CD8-positive, alpha-beta memory T cell (primary cell): ENCODE measurements at regions not wholly inside any gene's neighbourhood (a gene's known extent, or its start where the extent isn't known, plus 50 kb on each side); places are given as distances from the start of the nearest gene placed in this dataset.

Source experiments
- CTCF ChIA-PET: fragments of 350-600 bp; sonication (Branson Sonifier 250); formaldehyde crosslinking; loops from one replicate; lab custom pipeline; 2021; ENCODE audit warnings: antibody characterized with exemption; lab: Charles Lee
- POLR2A ChIA-PET: fragments of 350-600 bp; sonication (Branson Sonifier 250); formaldehyde crosslinking; loops from one replicate; lab custom pipeline; 2021; ENCODE audit warnings: antibody characterized with exemption; lab: Charles Lee
- DNase-seq, 5 donors: peaks; one replicate each; pipeline versions ENCODE4 v3.0.0 to v3.0.0-alpha.2; 2020 to 2022; ENCODE audit warnings: mixed read lengths in 1 of 5
- H3K27ac ChIP-seq: one replicate; pipeline ENCODE4 v1.7.0; 2013; ENCODE audit warnings: low read depth, mild to moderate bottlenecking, low read length, moderate library complexity
- H3K27me3 ChIP-seq: 2 replicates; pipeline ENCODE4 v1.7.0; 2013; ENCODE audit warnings: low read length, mild to moderate bottlenecking; ENCODE audit not compliant: insufficient read depth, poor library complexity, severe bottlenecking
- H3K36me3 ChIP-seq: 2 replicates; pipeline ENCODE4 v1.7.0; 2013; ENCODE audit warnings: mild to moderate bottlenecking, low read length, moderate library complexity; ENCODE audit not compliant: insufficient read depth
- H3K4me1 ChIP-seq: 2 replicates; pipeline ENCODE4 v1.7.0; 2013; ENCODE audit warnings: mild to moderate bottlenecking, low read length, moderate library complexity; ENCODE audit not compliant: insufficient read depth
- H3K4me3 ChIP-seq: 2 replicates; pipeline ENCODE4 v1.7.0; 2013; ENCODE audit warnings: mild to moderate bottlenecking, low read length
- H3K9me3 ChIP-seq: 2 replicates; pipeline ENCODE4 v1.7.0; 2013; ENCODE audit warnings: mild to moderate bottlenecking, low read length
- H3K27ac Mint-ChIP-seq, 8 donors: one replicate each; pipeline ENCODE4 v1.8.0; 2020 to 2021; ENCODE audit warnings: mixed read lengths in 8 of 8, mild to moderate bottlenecking in 6 of 8, inconsistent platforms in 3 of 8, moderate library complexity in 3 of 8
- H3K27me3 Mint-ChIP-seq, 2 donors: one replicate each; pipeline ENCODE4 v1.8.0; 2020 to 2021; ENCODE audit warnings: mixed read lengths in 2 of 2, mild to moderate bottlenecking in 1 of 2, moderate library complexity in 1 of 2
- H3K36me3 Mint-ChIP-seq, 3 donors: one replicate each; pipeline ENCODE4 v1.8.0; 2020 to 2021; ENCODE audit warnings: mixed read lengths in 3 of 3, inconsistent platforms in 1 of 3, mild to moderate bottlenecking in 1 of 3
- H3K4me1 Mint-ChIP-seq, 3 donors: one replicate each; pipeline ENCODE4 v1.8.0; 2020 to 2021; ENCODE audit warnings: mixed read lengths in 3 of 3, inconsistent platforms in 1 of 3, mild to moderate bottlenecking in 1 of 3
- H3K4me3 Mint-ChIP-seq, 7 donors: one replicate each; pipeline ENCODE4 v1.8.0; 2020 to 2021; ENCODE audit warnings: mixed read lengths in 7 of 7, mild to moderate bottlenecking in 6 of 7, moderate library complexity in 4 of 7, inconsistent platforms in 2 of 7
- H3K9me3 Mint-ChIP-seq, 5 donors: one replicate each; pipeline ENCODE4 v1.8.0; 2020 to 2022; ENCODE audit warnings: mixed read lengths in 5 of 5, mild to moderate bottlenecking in 3 of 5, moderate library complexity in 2 of 5, inconsistent platforms in 1 of 5

DNA sequence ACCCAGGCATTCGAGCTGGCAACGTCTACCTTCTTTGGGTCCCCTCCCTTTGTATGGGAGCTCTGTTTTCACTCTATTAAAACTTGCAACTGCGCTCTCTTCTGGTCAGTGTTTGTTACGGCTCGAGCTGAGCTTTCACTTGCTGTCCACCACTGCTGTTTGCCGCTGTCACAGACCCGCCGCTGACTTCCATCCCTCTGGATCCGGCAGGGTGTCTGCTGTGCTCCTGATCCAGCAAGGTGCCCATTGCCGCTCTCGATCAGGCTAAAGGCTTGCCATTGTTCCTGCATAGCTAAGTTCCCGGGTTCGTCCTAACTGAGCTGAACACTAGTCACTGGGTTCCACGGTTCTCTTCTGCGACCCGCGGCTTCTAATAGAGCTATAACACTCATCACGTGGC is 183.5 kb upstream of the GALNTL6 start:
- H3K4me3 Mint-ChIP-seq: no peak overlapping the region
- peaks cover 5 to 23% (median 8%) of the 10 kb centered on the region in 5 donors for H3K9me3 Mint-ChIP-seq
- H3K36me3 Mint-ChIP-seq: no peaks in the 10 kb centered on the region
- H3K4me1 Mint-ChIP-seq: no peaks in the 10 kb centered on the region
- H3K36me3 ChIP-seq: no peaks in the 10 kb centered on the region
- no peak overlapping the region for H3K27ac Mint-ChIP-seq
- no peaks in the 10 kb centered on the region for H3K27me3 ChIP-seq
- ChIA-PET POLR2A (no interaction called here), CTCF (no interaction called here)
- DNase-seq: no peak
- H3K27me3 Mint-ChIP-seq: peaks cover 0 to 2% of the 10 kb centered on the region in 2 donors
- H3K27ac ChIP-seq: no peak overlapping the region
- no peaks in the 10 kb centered on the region for H3K4me1 ChIP-seq
- H3K4me3 ChIP-seq: no peak overlapping the region
- H3K9me3 ChIP-seq: no peaks in the 10 kb centered on the region

DNA sequence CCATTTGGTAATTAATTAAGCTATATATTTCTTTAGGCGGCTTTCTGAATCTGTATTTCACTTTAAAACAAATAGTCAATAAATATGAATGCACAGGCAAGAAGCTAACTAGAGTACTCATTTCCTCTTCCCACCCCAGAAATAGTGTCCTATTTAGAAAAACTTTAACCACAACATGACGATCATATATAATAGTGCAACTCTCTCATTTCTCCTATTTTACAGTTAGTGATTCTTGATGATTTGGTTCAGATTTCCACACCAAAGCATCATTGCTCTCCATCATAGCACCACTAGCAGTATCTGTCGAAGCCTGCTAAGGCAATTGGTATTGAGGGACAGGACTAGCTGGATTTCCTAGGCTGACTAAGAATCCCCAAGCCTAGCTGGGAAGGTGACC is 184.0 kb upstream of the GALNTL6 start:
- Mint-ChIP-seq H3K4me3 (no peak overlapping the region), H3K9me3 (peaks cover 3 to 19% (median 5%) of the 10 kb centered on the region in 5 donors), H3K27ac (no peak overlapping the region), H3K4me1 (no peaks in the 10 kb centered on the region), H3K27me3 (no peaks in the 10 kb centered on the region), H3K36me3 (no peaks in the 10 kb centered on the region)
- H3K27ac ChIP-seq: no peak overlapping the region
- H3K36me3 ChIP-seq: no peaks in the 10 kb centered on the region
- no peaks in the 10 kb centered on the region for H3K4me1 ChIP-seq
- H3K4me3 ChIP-seq: no peak overlapping the region
- H3K9me3 ChIP-seq: no peaks in the 10 kb centered on the region
- H3K27me3 ChIP-seq: no peaks in the 10 kb centered on the region
- POLR2A ChIA-PET: no interaction called here
- no peak for DNase-seq
- CTCF ChIA-PET: no interaction called here

DNA sequence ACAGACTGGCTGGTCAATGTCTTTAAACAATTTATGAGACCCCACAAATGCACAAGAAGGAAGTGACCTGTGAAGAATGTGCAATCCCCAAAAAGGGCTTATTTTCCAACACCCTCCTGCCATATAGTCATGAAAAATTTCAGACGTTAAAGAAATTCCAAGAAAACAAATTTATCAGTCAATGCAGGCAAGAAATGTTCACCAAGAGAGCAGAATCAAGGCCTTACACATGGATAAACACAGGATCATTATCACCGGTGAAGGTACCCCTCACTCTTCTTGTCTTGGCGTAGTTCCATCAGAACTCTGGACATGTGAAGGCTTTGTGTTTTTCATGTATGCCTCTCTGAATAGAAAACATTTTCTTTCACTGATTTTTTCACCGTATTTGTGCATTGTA is 186.7 kb upstream of the GALNTL6 start:
- H3K9me3 ChIP-seq: no peaks in the 10 kb centered on the region
- H3K27me3 Mint-ChIP-seq: no peaks in the 10 kb centered on the region
- POLR2A ChIA-PET: no interaction called here
- no peak overlapping the region for H3K27ac Mint-ChIP-seq
- H3K27ac ChIP-seq: no peak overlapping the region
- no peak for DNase-seq
- no peaks in the 10 kb centered on the region for H3K4me1 Mint-ChIP-seq
- H3K4me3 Mint-ChIP-seq: no peak overlapping the region
- H3K36me3 ChIP-seq: no peaks in the 10 kb centered on the region
- H3K4me1 ChIP-seq: no peaks in the 10 kb centered on the region
- no peaks in the 10 kb centered on the region for H3K27me3 ChIP-seq
- H3K9me3 Mint-ChIP-seq: peaks cover 6 to 13% (median 9%) of the 10 kb centered on the region in 5 donors
- H3K36me3 Mint-ChIP-seq: no peaks in the 10 kb centered on the region
- CTCF ChIA-PET: no interaction called here
- H3K4me3 ChIP-seq: no peak overlapping the region

DNA sequence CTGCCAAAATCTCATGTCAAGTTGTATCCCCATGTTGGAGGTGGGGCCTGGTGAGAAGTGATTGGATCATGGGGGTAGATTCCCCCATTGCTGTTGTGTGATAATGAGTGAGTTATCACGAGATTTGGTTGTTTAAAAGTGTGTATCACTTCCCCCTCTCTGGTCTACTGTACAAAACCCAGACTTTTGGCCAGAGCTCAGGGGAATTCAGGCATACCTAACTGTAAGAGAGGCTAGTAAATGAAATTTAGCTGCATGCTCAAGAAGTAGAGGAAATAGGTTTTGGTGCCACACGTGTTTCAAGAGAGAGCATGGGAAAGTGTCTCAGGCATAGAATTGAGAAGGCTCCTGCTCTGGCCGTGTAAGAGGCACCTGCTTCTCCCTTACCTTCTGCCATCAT is 190.5 kb upstream of the GALNTL6 start:
- H3K4me1 ChIP-seq: no peaks in the 10 kb centered on the region
- Mint-ChIP-seq H3K4me3 (no peak overlapping the region), H3K36me3 (no peaks in the 10 kb centered on the region), H3K4me1 (no peaks in the 10 kb centered on the region), H3K27ac (no peak overlapping the region), H3K27me3 (no peaks in the 10 kb centered on the region), H3K9me3 (peaks cover 4 to 21% (median 10%) of the 10 kb centered on the region in 5 donors)
- ChIA-PET POLR2A (no interaction called here), CTCF (no interaction called here)
- no peaks in the 10 kb centered on the region for H3K36me3 ChIP-seq
- no peak for DNase-seq
- no peak overlapping the region for H3K4me3 ChIP-seq
- H3K27ac ChIP-seq: no peak overlapping the region
- no peaks in the 10 kb centered on the region for H3K27me3 ChIP-seq
- no peaks in the 10 kb centered on the region for H3K9me3 ChIP-seq

DNA sequence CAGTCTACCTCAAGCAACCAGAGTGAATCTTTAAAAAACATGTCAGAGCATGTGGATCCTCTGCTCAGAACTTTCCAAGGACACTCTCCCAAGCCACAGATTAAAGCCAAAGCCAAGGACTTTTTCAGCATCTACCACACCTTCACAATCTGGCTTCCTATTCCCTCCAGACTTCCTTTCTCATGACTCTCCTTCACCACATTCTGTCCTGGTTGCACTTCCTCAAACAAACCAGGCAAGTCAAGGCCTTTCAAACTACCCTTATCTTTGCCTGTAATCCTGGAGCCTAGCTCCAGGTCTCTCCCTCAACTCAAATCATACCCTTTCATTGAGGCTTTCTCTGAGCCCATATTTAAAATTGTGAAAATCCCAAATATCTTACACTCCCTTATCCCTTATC is 191.6 kb upstream of the GALNTL6 start:
- peaks cover 6 to 29% (median 10%) of the 10 kb centered on the region in 5 donors for H3K9me3 Mint-ChIP-seq
- no peaks in the 10 kb centered on the region for H3K4me1 ChIP-seq
- ChIA-PET CTCF (no interaction called here), POLR2A (no interaction called here)
- DNase-seq: no peak
- no peaks in the 10 kb centered on the region for H3K36me3 Mint-ChIP-seq
- H3K4me3 ChIP-seq: no peak overlapping the region
- no peaks in the 10 kb centered on the region for H3K36me3 ChIP-seq
- no peaks in the 10 kb centered on the region for H3K4me1 Mint-ChIP-seq
- no peaks in the 10 kb centered on the region for H3K9me3 ChIP-seq
- H3K4me3 Mint-ChIP-seq: no peak overlapping the region
- H3K27me3 Mint-ChIP-seq: no peaks in the 10 kb centered on the region
- no peaks in the 10 kb centered on the region for H3K27me3 ChIP-seq
- no peak overlapping the region for H3K27ac ChIP-seq
- H3K27ac Mint-ChIP-seq: no peak overlapping the region

DNA sequence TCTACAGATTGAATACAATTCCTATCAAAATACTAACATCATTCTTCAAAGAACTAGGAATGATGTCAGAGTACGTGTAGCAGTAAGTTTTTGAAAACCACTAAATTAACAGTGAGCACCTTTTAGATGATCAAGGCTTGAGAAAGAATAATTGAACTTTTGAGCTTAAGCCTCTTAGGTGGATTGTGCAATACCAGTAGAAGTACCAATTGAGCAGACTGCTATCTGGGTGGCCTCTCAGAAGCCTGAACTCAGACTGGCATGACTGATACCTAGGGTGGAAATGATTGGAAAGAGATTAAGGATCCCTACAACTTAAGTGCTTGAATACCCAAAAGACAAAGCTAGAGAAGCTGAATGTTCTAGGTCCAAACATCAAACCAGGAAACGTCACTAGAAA is 200.3 kb upstream of the GALNTL6 start:
- Histone ChIP-seq H3K9me3 (no peaks in the 10 kb centered on the region), H3K36me3 (no peaks in the 10 kb centered on the region), H3K4me3 (no peak overlapping the region), H3K4me1 (no peaks in the 10 kb centered on the region), H3K27ac (no peak overlapping the region), H3K27me3 (no peaks in the 10 kb centered on the region)
- no peaks in the 10 kb centered on the region for H3K4me1 Mint-ChIP-seq
- H3K9me3 Mint-ChIP-seq: peaks cover 2 to 44% (median 6%) of the 10 kb centered on the region in 5 donors
- H3K36me3 Mint-ChIP-seq: no peaks in the 10 kb centered on the region
- H3K4me3 Mint-ChIP-seq: no peak overlapping the region
- H3K27ac Mint-ChIP-seq: no peak overlapping the region
- CTCF ChIA-PET: no interaction called here
- POLR2A ChIA-PET: no interaction called here
- H3K27me3 Mint-ChIP-seq: no peaks in the 10 kb centered on the region
- DNase-seq: no peak

DNA sequence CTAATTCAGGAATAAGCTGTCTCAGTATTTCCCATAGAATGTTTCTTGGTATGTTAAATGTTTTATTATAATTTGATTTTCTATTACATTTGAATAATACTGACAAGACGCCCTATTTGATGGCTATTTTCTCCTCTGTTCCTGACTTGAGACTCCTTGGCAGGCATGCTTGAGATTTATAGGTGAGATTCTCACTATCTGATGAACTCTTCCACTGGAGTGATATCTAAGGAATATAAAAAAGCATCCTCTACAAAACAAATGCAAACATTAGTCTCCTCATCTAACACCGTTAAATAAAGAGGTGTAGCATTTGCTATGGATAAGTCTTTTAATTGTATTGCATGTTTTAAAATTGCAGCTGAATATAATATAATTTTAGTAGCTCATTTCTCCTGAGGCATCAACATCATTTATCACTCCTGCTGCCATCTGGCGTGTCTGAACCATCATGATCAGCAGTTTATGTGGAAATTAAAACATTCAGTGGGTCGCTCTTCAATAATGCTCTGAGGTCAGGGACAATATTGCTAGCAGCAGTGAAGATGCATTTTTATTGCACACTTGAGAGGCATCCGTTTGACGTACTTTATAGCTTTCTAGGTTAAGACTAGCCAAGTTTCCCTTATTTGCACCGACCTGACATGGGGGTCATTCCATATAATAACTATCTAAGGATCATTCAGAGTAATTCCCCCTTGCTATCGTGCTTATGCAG is 210.4 kb upstream of the GALNTL6 start:
- Mint-ChIP-seq H3K4me1 (no peaks in the 10 kb centered on the region), H3K27ac (no peak overlapping the region), H3K4me3 (no peak overlapping the region), H3K27me3 (no peaks in the 10 kb centered on the region), H3K36me3 (no peaks in the 10 kb centered on the region), H3K9me3 (peaks cover 2 to 20% (median 3%) of the 10 kb centered on the region in 5 donors)
- ChIA-PET CTCF (no interaction called here), POLR2A (no interaction called here)
- Histone ChIP-seq H3K36me3 (no peaks in the 10 kb centered on the region), H3K9me3 (no peaks in the 10 kb centered on the region), H3K4me3 (no peak overlapping the region), H3K4me1 (no peaks in the 10 kb centered on the region), H3K27ac (no peak overlapping the region), H3K27me3 (no peaks in the 10 kb centered on the region)
- DNase-seq: no peak

DNA sequence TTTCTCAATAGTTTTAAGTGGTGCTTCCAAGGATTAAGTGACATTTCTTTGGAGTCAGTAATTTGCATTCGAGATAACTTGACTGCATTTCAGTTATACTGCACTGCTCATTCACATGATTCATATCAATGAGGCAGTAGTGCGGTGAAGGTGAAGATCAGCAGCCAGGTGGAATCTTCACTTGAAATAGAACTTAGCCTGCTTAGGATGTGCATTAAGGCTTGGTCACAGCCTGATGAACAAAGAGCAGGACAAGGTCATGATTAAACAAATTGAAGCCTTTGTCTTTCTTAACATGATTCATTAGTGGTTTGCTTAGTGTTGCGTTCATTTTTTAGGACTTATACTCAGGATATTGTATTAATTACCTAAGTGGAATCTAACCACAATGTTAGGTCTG is 212.1 kb upstream of the GALNTL6 start:
- Histone ChIP-seq H3K4me1 (no peaks in the 10 kb centered on the region), H3K27me3 (no peaks in the 10 kb centered on the region), H3K9me3 (no peaks in the 10 kb centered on the region), H3K27ac (no peak overlapping the region), H3K36me3 (no peaks in the 10 kb centered on the region), H3K4me3 (no peak overlapping the region)
- ChIA-PET POLR2A (no interaction called here), CTCF (no interaction called here)
- Mint-ChIP-seq H3K27me3 (no peaks in the 10 kb centered on the region), H3K4me1 (no peaks in the 10 kb centered on the region), H3K36me3 (no peaks in the 10 kb centered on the region), H3K4me3 (no peak overlapping the region), H3K27ac (no peak overlapping the region), H3K9me3 (peaks cover 2 to 17% (median 4%) of the 10 kb centered on the region in 5 donors)
- DNase-seq: no peak
